ENCODE measurements at regions not wholly inside any gene's neighbourhood (a gene's known extent, or its start where the extent isn't known, plus 50 kb on each side); places are given as distances from the start of the nearest gene placed in this dataset.
"Not testable (repeated sequence)": the region's sequence is repeated elsewhere in the genome, so short reads cannot be mapped to it uniquely, and the experiment has no call there.

DNA sequence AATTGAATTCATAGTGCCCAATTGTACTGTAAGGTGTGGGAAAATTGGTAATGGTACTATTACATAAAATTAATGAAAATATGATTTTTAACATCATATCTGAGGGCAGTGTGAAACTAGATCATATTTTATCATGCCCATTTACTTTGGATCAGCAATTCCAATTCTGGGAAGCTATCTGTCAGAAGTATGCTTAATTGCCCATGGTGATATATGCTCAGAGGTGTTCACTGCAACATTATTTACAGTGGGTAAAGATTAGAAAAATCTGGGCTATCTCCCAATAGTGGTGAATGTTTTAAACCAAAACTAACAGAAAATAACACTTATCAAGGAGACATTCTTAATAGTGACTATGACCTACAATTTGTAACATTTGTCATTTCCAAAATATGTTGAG, 1260.0 kb downstream of the BRINP3 start:
- Mint-ChIP-seq H3K9me3 (peaks cover 3% of the 10 kb centered on the region), H3K4me1 (no peaks in the 10 kb centered on the region), H3K36me3 (no peaks in the 10 kb centered on the region), H3K4me3 (no peak overlapping the region), H3K27ac (no peak overlapping the region), H3K27me3 (no peaks in the 10 kb centered on the region)
- DNase-seq = no peak

DNA sequence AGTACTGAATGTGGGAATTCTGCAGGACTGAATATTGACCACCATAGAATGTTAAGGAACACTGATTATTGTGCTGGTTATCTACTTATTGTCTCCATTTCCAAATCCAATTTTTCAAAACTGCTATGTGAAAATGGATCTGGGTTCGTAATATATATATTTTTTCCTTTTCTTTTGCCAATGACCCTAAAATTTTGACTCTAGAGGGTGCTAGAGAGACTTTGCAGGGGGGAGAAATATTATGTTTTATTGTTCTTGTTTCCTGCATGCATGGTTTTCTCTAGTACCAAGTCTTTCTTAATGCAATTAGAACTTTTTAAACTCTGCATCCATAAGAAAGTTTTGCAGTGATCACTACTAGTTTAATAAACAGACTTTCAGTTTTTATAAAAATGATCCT, 1256.9 kb downstream of the BRINP3 start:
- no peak for DNase-seq
- no peaks in the 10 kb centered on the region for H3K36me3 Mint-ChIP-seq
- H3K4me3 Mint-ChIP-seq = no peak overlapping the region
- no peaks in the 10 kb centered on the region for H3K27me3 Mint-ChIP-seq
- no peak overlapping the region for H3K27ac Mint-ChIP-seq
- no peaks in the 10 kb centered on the region for H3K4me1 Mint-ChIP-seq
- H3K9me3 Mint-ChIP-seq = peaks cover 10% of the 10 kb centered on the region

DNA sequence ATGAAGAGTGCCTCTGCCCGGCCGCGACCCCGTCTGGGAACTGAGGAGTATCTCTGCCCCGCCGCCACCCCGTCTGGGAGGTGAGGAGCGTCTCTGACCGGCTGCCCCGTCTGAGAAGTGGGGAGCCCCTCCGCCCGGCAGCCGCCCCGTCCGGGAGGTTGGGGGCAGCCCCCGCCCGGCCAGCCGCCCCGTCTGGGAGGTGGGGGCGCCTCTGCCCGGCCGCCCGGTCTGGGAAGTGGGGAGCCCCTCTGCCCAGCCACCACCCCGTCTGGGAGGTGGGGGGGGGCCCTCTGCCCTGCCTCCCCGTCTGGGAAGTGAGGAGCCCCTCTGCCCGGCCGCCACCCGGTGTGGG, 1251.9 kb downstream of the BRINP3 start:
- not testable (repeated sequence) for DNase-seq, H3K4me3 Mint-ChIP-seq, H3K27me3 Mint-ChIP-seq, H3K27ac Mint-ChIP-seq, H3K4me1 Mint-ChIP-seq, H3K36me3 Mint-ChIP-seq
- peaks cover 10% of the 10 kb centered on the region for H3K9me3 Mint-ChIP-seq

DNA sequence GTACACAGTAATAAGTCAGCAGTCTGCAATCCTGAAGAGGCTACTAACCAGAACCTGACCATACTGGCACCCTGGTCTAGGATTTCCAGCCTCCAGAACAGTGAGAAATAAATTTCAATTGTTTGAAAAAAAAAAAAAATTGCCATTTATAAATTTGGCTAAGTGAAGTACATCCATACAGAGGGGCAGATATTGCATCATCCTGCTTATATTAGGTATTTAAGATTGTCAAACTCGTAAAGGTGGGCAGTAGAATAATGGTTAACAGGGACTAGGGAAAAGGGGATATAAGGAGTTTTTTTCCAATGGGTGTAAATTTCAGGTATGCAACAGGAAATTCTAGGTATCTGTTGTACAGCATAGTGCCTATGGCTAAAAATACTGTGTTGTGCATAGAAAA, 1250.9 kb downstream of the BRINP3 start:
- H3K36me3 Mint-ChIP-seq = no peaks in the 10 kb centered on the region
- DNase-seq = no peak
- H3K4me3 Mint-ChIP-seq = no peak overlapping the region
- H3K27me3 Mint-ChIP-seq = no peaks in the 10 kb centered on the region
- no peaks in the 10 kb centered on the region for H3K4me1 Mint-ChIP-seq
- H3K9me3 Mint-ChIP-seq = peaks cover 10% of the 10 kb centered on the region
- no peak overlapping the region for H3K27ac Mint-ChIP-seq

DNA sequence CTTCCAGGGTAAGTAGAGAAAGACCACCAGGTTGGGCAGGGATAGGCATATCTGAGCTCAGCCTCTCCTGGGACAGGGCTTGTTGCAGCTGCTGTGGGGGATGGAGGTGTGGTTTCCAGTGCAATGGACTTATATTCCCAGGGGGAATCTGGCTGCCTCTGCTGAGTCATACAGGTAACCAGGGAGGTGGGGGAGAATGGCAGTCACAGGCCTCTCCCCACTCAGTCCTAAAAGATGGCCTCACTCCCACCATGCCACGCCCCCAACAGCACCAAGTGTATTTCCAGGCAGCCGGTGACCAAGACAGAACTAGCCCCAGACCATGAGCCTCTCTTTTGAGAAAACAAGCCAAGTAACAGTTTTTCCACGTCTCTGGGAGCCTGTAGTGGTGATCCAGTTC, 1240.7 kb downstream of the BRINP3 start:
- DNase-seq = no peak
- no peaks in the 10 kb centered on the region for H3K4me1 Mint-ChIP-seq
- H3K9me3 Mint-ChIP-seq = peaks cover 18% of the 10 kb centered on the region
- H3K27ac Mint-ChIP-seq = no peak overlapping the region
- no peaks in the 10 kb centered on the region for H3K27me3 Mint-ChIP-seq
- no peak overlapping the region for H3K4me3 Mint-ChIP-seq
- no peaks in the 10 kb centered on the region for H3K36me3 Mint-ChIP-seq

DNA sequence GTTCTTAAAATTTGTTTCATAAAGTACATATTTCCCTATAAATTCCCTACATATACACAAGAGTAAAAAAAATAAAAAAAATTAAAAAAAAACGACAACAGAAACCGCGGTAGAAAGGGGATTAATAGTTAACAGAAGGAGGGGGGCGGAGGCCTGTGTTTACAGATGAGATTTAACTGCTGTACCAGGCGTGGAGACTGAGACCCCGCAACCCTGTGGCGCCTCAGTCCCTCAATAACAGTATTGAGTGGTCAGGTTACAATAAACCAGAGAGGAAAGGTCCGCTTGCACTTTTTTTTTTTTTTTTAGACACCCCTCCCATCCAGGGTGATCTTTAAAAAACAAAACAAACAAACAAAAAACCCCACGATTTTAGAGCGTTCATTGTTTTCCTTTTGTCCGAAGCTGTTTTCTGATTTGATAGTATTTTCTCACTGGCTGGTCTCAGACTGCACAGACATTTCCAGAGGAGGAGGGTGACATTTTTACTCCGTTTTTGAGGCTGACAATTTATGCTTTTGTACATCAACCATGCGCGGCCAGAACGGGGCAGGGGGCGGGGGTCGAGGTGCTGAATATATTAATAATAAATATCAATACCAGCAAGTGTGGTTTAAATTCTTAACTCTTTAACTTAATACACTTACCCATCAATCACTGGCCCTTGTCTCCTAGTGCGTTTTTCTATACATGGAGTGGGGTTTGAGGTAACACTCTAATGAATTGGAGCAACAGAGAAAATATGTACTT, 1223.9 kb downstream of the BRINP3 start:
- H3K4me1 Mint-ChIP-seq = no peaks in the 10 kb centered on the region
- H3K27ac Mint-ChIP-seq = no peak overlapping the region
- H3K4me3 Mint-ChIP-seq = no peak overlapping the region
- peaks cover 8% of the 10 kb centered on the region for H3K9me3 Mint-ChIP-seq
- H3K36me3 Mint-ChIP-seq = no peaks in the 10 kb centered on the region
- H3K27me3 Mint-ChIP-seq = no peaks in the 10 kb centered on the region
- no peak for DNase-seq

DNA sequence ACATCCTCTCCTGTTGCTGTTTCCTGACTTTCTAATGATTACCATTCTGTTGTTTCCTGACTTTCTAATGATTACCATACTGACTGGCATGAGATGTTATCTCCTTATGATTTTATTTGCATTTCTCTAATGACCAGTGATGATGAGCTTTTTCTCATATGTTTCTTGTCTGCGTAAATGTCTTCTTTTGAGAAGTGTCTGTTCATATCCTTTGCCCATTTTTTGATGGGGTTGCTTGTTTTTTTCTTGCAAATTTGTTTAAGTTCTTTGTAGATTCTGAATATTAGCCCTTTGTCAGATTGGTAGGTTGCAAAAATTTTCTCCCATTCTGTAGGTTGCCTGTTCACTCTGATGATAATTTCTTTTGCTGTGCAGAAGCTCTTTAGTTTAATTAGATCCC, 1216.5 kb downstream of the BRINP3 start:
- H3K4me3 Mint-ChIP-seq, H3K4me1 Mint-ChIP-seq, H3K36me3 Mint-ChIP-seq, H3K27ac Mint-ChIP-seq, H3K27me3 Mint-ChIP-seq, DNase-seq: not testable (repeated sequence)
- H3K9me3 Mint-ChIP-seq = peaks cover 15% of the 10 kb centered on the region

DNA sequence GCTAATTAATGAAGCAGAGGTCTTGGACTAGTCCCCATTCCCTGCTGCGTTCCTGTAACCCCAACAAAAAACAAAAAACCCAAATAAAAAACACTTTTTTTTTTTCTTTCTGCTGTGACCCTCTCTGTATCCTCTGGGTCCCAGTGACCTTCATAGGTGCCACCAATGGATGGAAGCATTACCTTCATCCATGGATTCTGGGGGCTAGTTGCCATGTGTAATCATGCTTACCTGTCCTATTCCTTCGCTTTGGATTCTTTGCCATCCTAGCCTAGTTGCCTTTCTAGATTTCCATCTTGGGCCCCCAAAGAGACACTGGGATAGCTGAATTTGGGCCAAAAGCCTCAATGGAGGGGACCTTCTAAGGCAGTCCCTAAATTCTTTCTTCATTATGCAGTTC, 1208.7 kb downstream of the BRINP3 start:
- no peaks in the 10 kb centered on the region for H3K36me3 Mint-ChIP-seq
- no peak overlapping the region for H3K4me3 Mint-ChIP-seq
- H3K27ac Mint-ChIP-seq = no peak overlapping the region
- no peaks in the 10 kb centered on the region for H3K4me1 Mint-ChIP-seq
- peaks cover 7% of the 10 kb centered on the region for H3K9me3 Mint-ChIP-seq
- no peaks in the 10 kb centered on the region for H3K27me3 Mint-ChIP-seq
- no peak for DNase-seq

DNA sequence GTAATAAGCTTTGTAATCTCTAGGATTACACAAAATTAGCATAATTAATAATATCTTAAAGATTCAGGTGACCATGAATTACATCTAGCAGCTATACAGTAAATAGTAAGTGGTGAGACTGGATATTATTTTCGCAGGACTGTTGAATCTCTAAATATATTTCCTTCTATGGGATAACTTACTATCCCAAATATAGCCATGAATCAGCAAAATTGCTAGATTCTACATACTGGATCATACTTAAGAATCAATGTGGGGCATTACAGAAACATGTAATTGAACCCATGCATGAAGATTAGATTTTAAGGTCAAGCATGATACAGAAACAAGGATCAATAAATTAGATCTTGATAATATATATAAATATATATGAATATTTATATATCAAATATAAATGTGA, 1203.4 kb downstream of the BRINP3 start:
- no peaks in the 10 kb centered on the region for H3K36me3 Mint-ChIP-seq
- no peak overlapping the region for H3K4me3 Mint-ChIP-seq
- H3K4me1 Mint-ChIP-seq = no peaks in the 10 kb centered on the region
- no peak overlapping the region for H3K27ac Mint-ChIP-seq
- no peak for DNase-seq
- H3K9me3 Mint-ChIP-seq = peaks cover 5% of the 10 kb centered on the region
- no peaks in the 10 kb centered on the region for H3K27me3 Mint-ChIP-seq

DNA sequence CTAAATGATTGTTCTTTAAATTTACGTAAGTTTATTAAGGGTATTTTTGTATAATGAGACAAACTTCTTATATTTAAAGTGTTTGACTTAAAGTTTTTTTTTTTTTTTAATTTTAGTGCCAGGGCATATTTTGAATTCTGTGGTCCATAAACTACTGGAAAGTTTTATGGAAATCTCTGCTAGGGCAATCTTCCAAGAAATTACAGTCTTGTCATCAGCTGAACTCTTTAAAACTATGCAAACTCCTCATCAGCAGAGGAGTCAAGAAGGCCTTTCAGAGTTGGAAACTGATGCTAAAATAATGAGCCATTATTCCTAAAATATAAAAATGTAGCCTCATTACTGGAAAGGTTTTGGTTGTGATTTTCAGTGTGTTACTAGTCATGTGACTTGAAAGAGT, 1201.9 kb downstream of the BRINP3 start:
- H3K4me3 Mint-ChIP-seq = no peak overlapping the region
- H3K9me3 Mint-ChIP-seq = peaks cover 4% of the 10 kb centered on the region
- H3K36me3 Mint-ChIP-seq = no peaks in the 10 kb centered on the region
- no peaks in the 10 kb centered on the region for H3K27me3 Mint-ChIP-seq
- no peak for DNase-seq
- H3K27ac Mint-ChIP-seq = no peak overlapping the region
- no peaks in the 10 kb centered on the region for H3K4me1 Mint-ChIP-seq

DNA sequence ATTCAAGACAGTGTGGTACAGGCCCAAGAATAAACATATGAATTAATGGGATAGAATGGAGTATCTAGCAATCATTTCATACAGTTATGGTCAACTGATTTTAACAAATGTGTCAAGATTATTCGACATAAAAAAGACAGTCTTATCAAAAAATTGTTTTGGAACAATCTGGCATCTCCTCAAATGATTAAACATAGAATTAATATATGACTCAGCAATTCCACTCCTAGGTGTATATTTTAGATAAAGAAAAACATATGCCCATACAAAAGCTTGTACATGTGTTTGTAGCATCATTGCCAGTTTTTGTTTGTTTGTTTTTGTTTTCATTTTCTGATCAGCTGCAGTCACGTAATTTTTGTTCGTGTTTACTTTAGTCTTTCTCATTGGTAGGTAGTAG, 1188.3 kb downstream of the BRINP3 start:
- DNase-seq = no peak

DNA sequence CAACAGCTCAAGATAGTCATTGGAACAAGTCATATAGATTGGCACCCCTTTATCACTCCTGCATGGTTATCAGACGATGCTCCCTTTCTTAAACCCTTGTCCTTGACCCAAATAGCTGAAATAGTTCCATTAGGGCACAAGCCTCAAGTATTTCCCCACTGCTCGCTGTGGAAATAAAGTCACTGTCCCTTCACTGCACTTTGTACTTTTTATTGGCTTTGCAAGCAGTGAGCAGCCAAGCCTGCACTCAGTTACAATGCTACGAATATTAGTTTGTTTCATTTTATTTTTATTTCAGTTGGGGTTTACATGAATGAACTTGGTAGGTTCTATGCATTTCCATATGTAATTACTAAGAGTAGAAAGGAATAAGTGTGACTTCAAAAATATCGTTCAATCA, 1176.4 kb downstream of the BRINP3 start:
- peaks cover 8% of the 10 kb centered on the region for H3K9me3 Mint-ChIP-seq
- no peak overlapping the region for H3K27ac Mint-ChIP-seq
- H3K4me3 Mint-ChIP-seq = no peak overlapping the region
- no peak for DNase-seq
- H3K36me3 Mint-ChIP-seq = no peaks in the 10 kb centered on the region
- H3K27me3 Mint-ChIP-seq = no peaks in the 10 kb centered on the region
- H3K4me1 Mint-ChIP-seq = no peaks in the 10 kb centered on the region

More for the DNA sequence above, 1188.3 kb downstream of the BRINP3 start:
- Mint-ChIP-seq H3K36me3 (no peaks in the 10 kb centered on the region), H3K27ac (no peak overlapping the region), H3K27me3 (no peaks in the 10 kb centered on the region), H3K4me3 (no peak overlapping the region), H3K9me3 (peaks cover 8% of the 10 kb centered on the region), H3K4me1 (no peaks in the 10 kb centered on the region)

DNA sequence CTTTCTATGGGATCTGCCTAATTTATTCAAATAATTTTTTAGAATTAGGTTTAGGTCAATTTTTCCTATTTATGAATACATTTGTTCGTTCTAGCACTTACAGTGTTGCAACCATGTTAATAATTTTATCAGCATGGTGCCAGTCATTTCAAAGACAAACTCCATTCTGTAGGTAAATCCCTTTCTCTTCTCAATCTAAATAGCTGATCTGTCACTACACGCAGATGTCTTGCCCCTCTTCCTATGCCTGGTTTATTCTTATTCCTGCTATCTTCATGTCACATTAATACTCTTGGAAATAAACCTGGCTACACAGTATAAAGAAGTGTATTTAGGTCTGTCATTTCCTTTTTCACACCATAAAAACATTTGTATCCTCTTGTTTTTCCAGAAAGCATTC, 1172.4 kb downstream of the BRINP3 start:
- Mint-ChIP-seq H3K4me3 (no peak overlapping the region), H3K9me3 (peaks cover 5% of the 10 kb centered on the region), H3K36me3 (no peaks in the 10 kb centered on the region), H3K27me3 (no peaks in the 10 kb centered on the region), H3K4me1 (no peaks in the 10 kb centered on the region), H3K27ac (no peak overlapping the region)
- DNase-seq = no peak

DNA sequence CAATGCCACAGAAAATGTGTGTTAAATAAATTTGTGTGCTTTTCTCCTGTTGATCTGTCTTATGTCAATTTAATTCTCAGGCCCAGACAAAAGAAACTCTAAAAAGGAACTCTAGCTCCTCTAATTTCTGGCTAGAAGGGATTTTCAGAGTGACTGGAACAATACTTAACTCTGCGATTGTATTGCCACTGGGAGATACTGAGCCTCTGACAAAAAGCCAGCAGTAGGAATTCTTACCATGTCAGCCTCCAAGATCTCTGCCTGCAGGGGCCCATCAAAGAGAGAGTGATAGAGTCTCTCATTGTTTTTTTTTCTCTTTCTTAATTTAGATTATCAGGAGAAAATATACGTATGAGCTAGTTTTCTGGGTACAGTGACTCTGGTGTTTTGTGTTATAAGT, 1165.7 kb downstream of the BRINP3 start:
- no peak overlapping the region for H3K27ac Mint-ChIP-seq
- no peak overlapping the region for H3K4me3 Mint-ChIP-seq
- no peaks in the 10 kb centered on the region for H3K9me3 Mint-ChIP-seq
- H3K4me1 Mint-ChIP-seq = no peaks in the 10 kb centered on the region
- no peaks in the 10 kb centered on the region for H3K36me3 Mint-ChIP-seq
- H3K27me3 Mint-ChIP-seq = no peaks in the 10 kb centered on the region
- DNase-seq = no peak

DNA sequence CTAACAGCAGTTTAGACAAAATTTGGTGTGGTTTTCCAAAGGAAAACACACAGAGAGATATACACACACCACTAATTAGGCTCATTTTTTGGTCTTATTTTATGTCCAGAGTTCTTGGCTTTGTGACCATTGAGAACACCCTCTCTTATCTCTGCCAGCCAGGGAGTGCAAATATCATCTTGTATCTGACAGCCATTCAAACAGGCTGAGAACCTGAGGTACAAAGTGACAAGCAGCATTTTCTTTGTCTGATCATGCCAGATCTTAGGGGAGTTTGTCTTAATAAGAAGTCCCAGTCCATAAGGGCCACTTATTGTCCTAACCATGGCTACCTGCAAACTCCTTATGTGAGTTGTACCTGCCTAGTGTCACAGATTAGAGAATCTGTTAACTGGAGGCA, 1165.2 kb downstream of the BRINP3 start:
- Mint-ChIP-seq H3K36me3 (no peaks in the 10 kb centered on the region), H3K27ac (no peak overlapping the region), H3K4me3 (no peak overlapping the region), H3K4me1 (no peaks in the 10 kb centered on the region), H3K27me3 (no peaks in the 10 kb centered on the region), H3K9me3 (no peaks in the 10 kb centered on the region)
- DNase-seq = no peak

DNA sequence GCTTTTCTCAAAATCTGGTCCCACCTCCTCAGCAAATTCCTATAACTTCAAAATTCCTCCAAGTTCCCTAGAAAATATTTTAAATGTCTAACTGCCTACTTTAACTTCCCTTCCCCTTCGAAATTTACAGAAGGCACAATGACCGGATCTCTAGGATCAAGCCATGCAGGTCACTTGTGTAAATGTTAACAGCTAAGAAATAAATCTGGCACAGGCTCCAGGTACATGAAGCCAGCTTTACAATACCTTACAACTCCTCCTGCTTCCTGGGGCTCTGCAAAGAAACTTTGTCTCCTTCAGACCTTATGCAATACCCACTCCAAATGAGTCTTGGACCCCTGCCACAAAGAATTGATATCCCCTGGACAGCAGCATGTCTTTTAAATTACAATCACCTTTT, 1164.2 kb downstream of the BRINP3 start:
- no peak overlapping the region for H3K4me3 Mint-ChIP-seq
- no peak overlapping the region for H3K27ac Mint-ChIP-seq
- DNase-seq = no peak
- no peaks in the 10 kb centered on the region for H3K4me1 Mint-ChIP-seq
- no peaks in the 10 kb centered on the region for H3K36me3 Mint-ChIP-seq
- no peaks in the 10 kb centered on the region for H3K27me3 Mint-ChIP-seq
- no peaks in the 10 kb centered on the region for H3K9me3 Mint-ChIP-seq

All from activated naive CD8-positive, alpha-beta T cell treated with anti-CD3 and anti-CD28 coated beads for 36 hours (primary cell).